Suprapubic skin (tissue), 3 donors: ENCODE measurements at regions not wholly inside any gene's neighbourhood (a gene's known extent, or its start where the extent isn't known, plus 50 kb on each side); places are given as distances from the start of the nearest gene placed in this dataset.

ENCODE experiments used
- CTCF ChIP-seq, 2 donors: fragments of 200-600 bp in 1 of 2; fragments of 450-650 bp in 1 of 2; sonication (generic) in 1 of 2; IDR thresholded peaks; one replicate each; pipeline ENCODE4 v1.5.1; 2016 to 2019; ENCODE audit warnings: antibody characterized with exemption in 2 of 2, mild to moderate bottlenecking in 1 of 2, moderate library complexity in 1 of 2
- EP300 ChIP-seq: sonication (generic); formaldehyde crosslinking; IDR thresholded peaks from one replicate; pipeline ENCODE4 v1.6.1; 2017; ENCODE audit warnings: antibody characterized with exemption

- no peak for TF ChIP-seq CTCF (IDR thresholded peaks at IDR 0.05)
- no peak for TF ChIP-seq EP300
Measured at GRCh38 chr13:39106216-39107005, 68.2 kb downstream of the NHLRC3 start.
